Mesothelial cell of epicardium (in vitro differentiated cells): ENCODE measurements at regions not wholly inside any gene's neighbourhood (a gene's known extent, or its start where the extent isn't known, plus 50 kb on each side); places are given as distances from the start of the nearest gene placed in this dataset.

Experiments
- DNase-seq, 2 experiments: peaks; one replicate each; pipeline ENCODE4 v3.0.0; 2021; ENCODE audit warnings: low spot score in 2 of 2; ENCODE audit not compliant: unreplicated experiment in 2 of 2
- H3K27ac Mint-ChIP-seq: 2 replicates; pipeline ENCODE4 v1.8.0; 2021; ENCODE audit warnings: mixed read lengths
- H3K27me3 Mint-ChIP-seq: 2 replicates; pipeline ENCODE4 v1.8.0; 2021; ENCODE audit warnings: low read depth, mixed read lengths
- H3K36me3 Mint-ChIP-seq: 2 replicates; pipeline ENCODE4 v1.8.0; 2021; ENCODE audit warnings: mixed read lengths
- H3K4me1 Mint-ChIP-seq: 2 replicates; pipeline ENCODE4 v1.8.0; 2021; ENCODE audit warnings: mixed read lengths
- H3K4me3 Mint-ChIP-seq: 2 replicates; pipeline ENCODE4 v1.8.0; 2021; ENCODE audit warnings: mild to moderate bottlenecking, moderate library complexity, mixed read lengths
- H3K9me3 Mint-ChIP-seq: 2 replicates; pipeline ENCODE4 v1.8.0; 2021; ENCODE audit warnings: mixed read lengths
- TF ChIP-seq, protein P1 (sequence below): fragments of 200-600 bp; sonication (generic); IDR thresholded peaks from one replicate; pipeline ENCODE4 v1.5.0; 2021; ENCODE audit warnings: antibody characterized with exemption; ENCODE audit not compliant: unreplicated experiment

- Mint-ChIP-seq H3K27ac (no peak overlapping the region), H3K36me3 (no peaks in the 10 kb centered on the region), H3K4me1 (peaks cover 5% of the 10 kb centered on the region), H3K9me3 (peaks cover 5% of the 10 kb centered on the region), H3K27me3 (no peaks in the 10 kb centered on the region), H3K4me3 (no peak overlapping the region)
- TF ChIP-seq, protein P1, sequence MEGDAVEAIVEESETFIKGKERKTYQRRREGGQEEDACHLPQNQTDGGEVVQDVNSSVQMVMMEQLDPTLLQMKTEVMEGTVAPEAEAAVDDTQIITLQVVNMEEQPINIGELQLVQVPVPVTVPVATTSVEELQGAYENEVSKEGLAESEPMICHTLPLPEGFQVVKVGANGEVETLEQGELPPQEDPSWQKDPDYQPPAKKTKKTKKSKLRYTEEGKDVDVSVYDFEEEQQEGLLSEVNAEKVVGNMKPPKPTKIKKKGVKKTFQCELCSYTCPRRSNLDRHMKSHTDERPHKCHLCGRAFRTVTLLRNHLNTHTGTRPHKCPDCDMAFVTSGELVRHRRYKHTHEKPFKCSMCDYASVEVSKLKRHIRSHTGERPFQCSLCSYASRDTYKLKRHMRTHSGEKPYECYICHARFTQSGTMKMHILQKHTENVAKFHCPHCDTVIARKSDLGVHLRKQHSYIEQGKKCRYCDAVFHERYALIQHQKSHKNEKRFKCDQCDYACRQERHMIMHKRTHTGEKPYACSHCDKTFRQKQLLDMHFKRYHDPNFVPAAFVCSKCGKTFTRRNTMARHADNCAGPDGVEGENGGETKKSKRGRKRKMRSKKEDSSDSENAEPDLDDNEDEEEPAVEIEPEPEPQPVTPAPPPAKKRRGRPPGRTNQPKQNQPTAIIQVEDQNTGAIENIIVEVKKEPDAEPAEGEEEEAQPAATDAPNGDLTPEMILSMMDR = no peak
- no peak for DNase-seq
Observed at GRCh38 chr10:113243311-113243710, 293.3 kb downstream of the TCF7L2 start.

GRCh38 chr10:113244750-113245149 lies 294.7 kb downstream of the TCF7L2 start:
- Mint-ChIP-seq H3K9me3 (no peaks in the 10 kb centered on the region), H3K4me3 (no peak overlapping the region), H3K27ac (no peak overlapping the region), H3K4me1 (peaks cover 5% of the 10 kb centered on the region), H3K27me3 (peaks cover 1% of the 10 kb centered on the region), H3K36me3 (no peaks in the 10 kb centered on the region)
- TF ChIP-seq, protein P1 = no peak
- DNase-seq = no peak

GRCh38 chr10:113245286-113245685 lies 295.2 kb downstream of the TCF7L2 start:
- Mint-ChIP-seq H3K9me3 (no peaks in the 10 kb centered on the region), H3K27ac (no peak overlapping the region), H3K36me3 (no peaks in the 10 kb centered on the region), H3K4me1 (peaks cover 5% of the 10 kb centered on the region), H3K4me3 (no peak overlapping the region), H3K27me3 (peaks cover 1% of the 10 kb centered on the region)
- DNase-seq = no peak
- TF ChIP-seq, protein P1 = no peak

DNA sequence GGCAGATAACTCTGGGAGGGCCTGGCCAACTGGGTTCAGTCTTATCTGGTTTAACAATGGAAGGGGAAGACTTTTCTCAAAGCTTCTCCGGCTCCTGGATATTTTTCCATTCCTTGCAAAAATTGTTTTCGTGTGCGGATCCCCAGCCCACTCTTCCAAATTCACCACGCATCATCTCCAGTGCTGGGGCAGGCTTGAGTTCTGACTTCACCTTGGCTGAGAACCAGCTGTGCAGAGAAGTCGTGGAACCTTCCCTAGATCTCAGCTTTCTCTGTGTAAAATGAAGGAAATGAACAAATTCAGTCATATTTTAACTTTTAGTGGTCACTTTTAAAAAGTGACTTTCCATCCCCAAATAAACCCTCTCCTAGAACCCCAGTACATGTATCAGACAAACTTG lies 297.0 kb downstream of the TCF7L2 start:
- Mint-ChIP-seq H3K36me3 (no peaks in the 10 kb centered on the region), H3K4me3 (no peak overlapping the region), H3K4me1 (peaks cover 15% of the 10 kb centered on the region), H3K9me3 (no peaks in the 10 kb centered on the region), H3K27ac (no peak overlapping the region), H3K27me3 (peaks cover 1% of the 10 kb centered on the region)
- TF ChIP-seq, protein P1 = no peak
- no peak for DNase-seq

GRCh38 chr10:113252650-113253618 lies 299.9 kb upstream of the HABP2 start:
- H3K27me3 Mint-ChIP-seq = peaks cover 9% of the 10 kb centered on the region
- no peaks in the 10 kb centered on the region for H3K9me3 Mint-ChIP-seq
- no peak overlapping the region for H3K4me3 Mint-ChIP-seq
- no peak for DNase-seq
- H3K4me1 Mint-ChIP-seq = peaks cover 17% of the 10 kb centered on the region
- H3K27ac Mint-ChIP-seq = no peak overlapping the region
- TF ChIP-seq, protein P1 = no peak
- H3K36me3 Mint-ChIP-seq = no peaks in the 10 kb centered on the region
